ENCODE measurements at regions not wholly inside any gene's neighbourhood (a gene's known extent, or its start where the extent isn't known, plus 50 kb on each side); places are given as distances from the start of the nearest gene placed in this dataset.

GRCh38 chr2:129605646-129606045, 373.8 kb upstream of the RAB6C start:
- no peak for TF ChIP-seq CTCF (IDR thresholded peaks at IDR 0.05)
- no peak for DNase-seq
- Histone ChIP-seq H3K9me3 (no peaks in the 10 kb centered on the region), H3K27me3 (no peaks in the 10 kb centered on the region), H3K36me3 (no peaks in the 10 kb centered on the region), H3K4me1 (no peaks in the 10 kb centered on the region), H3K27ac (no peak overlapping the region), H3K4me3 (no peak overlapping the region)

GRCh38 chr2:129606496-129607270, 372.8 kb upstream of the RAB6C start:
- H3K4me1 ChIP-seq = no peaks in the 10 kb centered on the region
- H3K9me3 ChIP-seq = no peaks in the 10 kb centered on the region
- H3K27me3 ChIP-seq = no peaks in the 10 kb centered on the region
- H3K27ac ChIP-seq = no peak overlapping the region
- no peaks in the 10 kb centered on the region for H3K36me3 ChIP-seq
- no peak for DNase-seq
- no peak overlapping the region for H3K4me3 ChIP-seq
- no peak for TF ChIP-seq POLR2A (IDR thresholded peaks at IDR 0.05)
- TF ChIP-seq CTCF (IDR thresholded peaks at IDR 0.05) = no peak

GRCh38 chr2:129609224-129609623, 370.2 kb upstream of the RAB6C start:
- Histone ChIP-seq H3K4me1 (no peaks in the 10 kb centered on the region), H3K36me3 (no peaks in the 10 kb centered on the region), H3K4me3 (no peak overlapping the region), H3K27me3 (no peaks in the 10 kb centered on the region), H3K9me3 (no peaks in the 10 kb centered on the region), H3K27ac (no peak overlapping the region)
- DNase-seq = no peak
- TF ChIP-seq CTCF (IDR thresholded peaks at IDR 0.05) = no peak
- no peak for TF ChIP-seq POLR2A (IDR thresholded peaks at IDR 0.05)

GRCh38 chr2:129610766-129611165, 368.7 kb upstream of the RAB6C start:
- Histone ChIP-seq H3K36me3 (no peaks in the 10 kb centered on the region), H3K27me3 (no peaks in the 10 kb centered on the region), H3K4me1 (no peaks in the 10 kb centered on the region), H3K4me3 (no peak overlapping the region), H3K27ac (no peak overlapping the region), H3K9me3 (no peaks in the 10 kb centered on the region)
- no peak for TF ChIP-seq POLR2A (IDR thresholded peaks at IDR 0.05)
- TF ChIP-seq CTCF (IDR thresholded peaks at IDR 0.05) = no peak
- no peak for DNase-seq

- no peak overlapping the region for H3K4me3 ChIP-seq
- TF ChIP-seq CTCF (IDR thresholded peaks at IDR 0.05) (no peak), POLR2A (IDR thresholded peaks at IDR 0.05) (no peak)
- no peaks in the 10 kb centered on the region for H3K36me3 ChIP-seq
- H3K9me3 ChIP-seq = no peaks in the 10 kb centered on the region
- no peak overlapping the region for H3K27ac ChIP-seq
- DNase-seq = no peak
- H3K4me1 ChIP-seq = no peaks in the 10 kb centered on the region
- no peaks in the 10 kb centered on the region for H3K27me3 ChIP-seq
Observed at GRCh38 chr2:129611471-129611870, 368.0 kb upstream of the RAB6C start.

- Histone ChIP-seq H3K27me3 (no peaks in the 10 kb centered on the region), H3K9me3 (no peaks in the 10 kb centered on the region), H3K27ac (no peak overlapping the region), H3K36me3 (no peaks in the 10 kb centered on the region), H3K4me3 (no peak overlapping the region), H3K4me1 (no peaks in the 10 kb centered on the region)
- DNase-seq = no peak
- TF ChIP-seq CTCF (IDR thresholded peaks at IDR 0.05) (no peak), POLR2A (IDR thresholded peaks at IDR 0.05) (no peak)
Observed at GRCh38 chr2:129619471-129619870, 360.0 kb upstream of the RAB6C start.

Data from Peyer's patch (tissue), 4 donors.